ENCODE measurements at regions not wholly inside any gene's neighbourhood (a gene's known extent, or its start where the extent isn't known, plus 50 kb on each side); places are given as distances from the start of the nearest gene placed in this dataset.

GRCh38 chr4:43276321-43276720 is 383.8 kb downstream of the GRXCR1 start:
- 3 to 12% (median 7%) methylated on average over 1 of the region's 1 CpG for WGBS, 5 donors
- intact Hi-C loops (cut with DNase I; ENCODE audit: low total_unique reads): no loop called here
- no peaks in the 10 kb centered on the region for H3K9me3 ChIP-seq
- H3K4me1 ChIP-seq: no peaks in the 10 kb centered on the region
- H3K27me3 ChIP-seq (replicated peaks in 1 of 7): no peaks in the 10 kb centered on the region
- no peak overlapping the region for H3K27ac ChIP-seq
- no peak overlapping the region for H3K4me3 ChIP-seq
- no peak for DNase-seq
- H3K36me3 ChIP-seq: no peaks in the 10 kb centered on the region
- TF ChIP-seq CTCF (IDR thresholded peaks at IDR 0.05 in 8 of 11, conservative IDR thresholded peaks at IDR 0.05 in 3 of 11): no peak
- no peak for TF ChIP-seq POLR2A (IDR thresholded peaks at IDR 0.05)

GRCh38 chr4:43277003-43277402 is 384.5 kb downstream of the GRXCR1 start:
- intact Hi-C loops (cut with DNase I; ENCODE audit: low total_unique reads): no loop called here
- H3K4me3 ChIP-seq: no peak overlapping the region
- WGBS, 5 donors: 50 to 65% (median 61%) methylated on average over 1 of the region's 1 CpG

GRCh38 chr4:43282534-43282933 is 390.0 kb downstream of the GRXCR1 start:
- WGBS, 5 donors: 71 to 90% (median 83%) methylated on average over 1 of the region's 1 CpG
- TF ChIP-seq POLR2A (IDR thresholded peaks at IDR 0.05): no peak
- no peak for TF ChIP-seq CTCF (IDR thresholded peaks at IDR 0.05 in 8 of 11, conservative IDR thresholded peaks at IDR 0.05 in 3 of 11)
- no peak for TF ChIP-seq POLR2AphosphoS5 (IDR thresholded peaks at IDR 0.05)
- intact Hi-C loops (cut with DNase I; ENCODE audit: low total_unique reads): no loop called here

More at GRCh38 chr4:43277003-43277402, 384.5 kb downstream of the GRXCR1 start:
- no peak for TF ChIP-seq CTCF (IDR thresholded peaks at IDR 0.05 in 8 of 11, conservative IDR thresholded peaks at IDR 0.05 in 3 of 11)
- no peak for TF ChIP-seq POLR2A (IDR thresholded peaks at IDR 0.05)
- TF ChIP-seq POLR2AphosphoS5 (IDR thresholded peaks at IDR 0.05): no peak
- Histone ChIP-seq H3K4me1 (no peaks in the 10 kb centered on the region), H3K27me3 (replicated peaks in 1 of 7) (no peaks in the 10 kb centered on the region), H3K9me3 (no peaks in the 10 kb centered on the region), H3K36me3 (no peaks in the 10 kb centered on the region), H3K27ac (no peak overlapping the region)
- DNase-seq: no peak

GRCh38 chr4:43286137-43286536 is 393.6 kb downstream of the GRXCR1 start:
- Histone ChIP-seq H3K27ac (no peak overlapping the region), H3K27me3 (replicated peaks in 1 of 7) (no peaks in the 10 kb centered on the region), H3K4me1 (no peaks in the 10 kb centered on the region), H3K9me3 (peaks cover 0 to 6% (median 0%) of the 10 kb centered on the region in 8 donors), H3K4me3 (no peak overlapping the region), H3K36me3 (no peaks in the 10 kb centered on the region)
- TF ChIP-seq POLR2AphosphoS5 (IDR thresholded peaks at IDR 0.05): no peak
- TF ChIP-seq CTCF (IDR thresholded peaks at IDR 0.05 in 8 of 11, conservative IDR thresholded peaks at IDR 0.05 in 3 of 11): no peak
- no peak for TF ChIP-seq POLR2A (IDR thresholded peaks at IDR 0.05)
- DNase-seq: no peak
- WGBS, 5 donors: 22 to 67% (median 55%) methylated on average over 1 of the region's 1 CpG
- intact Hi-C loops (cut with DNase I; ENCODE audit: low total_unique reads): no loop called here

More at GRCh38 chr4:43282534-43282933, 390.0 kb downstream of the GRXCR1 start:
- no peak for DNase-seq
- H3K4me3 ChIP-seq: no peak overlapping the region
- H3K27ac ChIP-seq: no peak overlapping the region
- H3K4me1 ChIP-seq: no peaks in the 10 kb centered on the region
- H3K36me3 ChIP-seq: no peaks in the 10 kb centered on the region
- H3K9me3 ChIP-seq: peaks cover 0 to 5% (median 0%) of the 10 kb centered on the region in 8 donors
- H3K27me3 ChIP-seq (replicated peaks in 1 of 7): no peaks in the 10 kb centered on the region
